Kidney epithelial cell (primary cell): ENCODE measurements at regions not wholly inside any gene's neighbourhood (a gene's known extent, or its start where the extent isn't known, plus 50 kb on each side); places are given as distances from the start of the nearest gene placed in this dataset.

Experiments
- DNase-seq: peaks from one replicate; pipeline ENCODE4 v3.0.0-alpha.2; 2010; ENCODE audit warnings: low read depth
- H3K27me3 ChIP-seq: 2 replicates; pipeline ENCODE4 v1.6.0; 2011; ENCODE audit warnings: low read length; ENCODE audit not compliant: control insufficient read depth, insufficient read depth
- H3K36me3 ChIP-seq: 2 replicates; pipeline ENCODE4 v1.5.1; 2011; ENCODE audit warnings: low read length; ENCODE audit not compliant: control insufficient read depth, insufficient read depth
- H3K4me3 ChIP-seq: 2 replicates; pipeline ENCODE4 v1.5.1; 2011; ENCODE audit warnings: low read depth, mild to moderate bottlenecking, control low read depth, low read length
- CTCF ChIP-seq: IDR thresholded peaks from 2 replicates; pipeline ENCODE4 v1.5.1; 2011; ENCODE audit warnings: mild to moderate bottlenecking, moderate library complexity, low read length, control low read depth, inconsistent platforms; ENCODE audit not compliant: insufficient read depth, poor library complexity, severe bottlenecking

DNA sequence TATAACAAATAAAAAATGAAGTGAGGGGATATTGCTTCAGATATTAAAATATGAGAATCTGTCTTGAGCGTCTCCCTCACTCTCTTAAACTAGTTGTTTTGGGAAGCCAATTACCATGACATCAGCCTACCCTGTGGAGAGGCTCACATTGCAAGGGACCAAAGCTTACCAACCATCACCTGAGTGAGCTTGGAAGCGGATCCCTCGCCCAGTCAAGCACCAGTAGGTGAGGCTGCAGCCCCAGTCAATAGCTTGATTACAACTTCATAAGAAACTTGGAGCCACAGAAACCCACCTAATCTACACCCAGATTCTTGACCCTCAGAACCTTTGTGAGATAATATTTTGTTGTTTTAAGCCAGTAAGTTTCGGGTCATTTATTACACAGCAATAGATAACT is 206.2 kb downstream of the CEMIP2 start:
- no peak for TF ChIP-seq CTCF
- Histone ChIP-seq H3K4me3 (no peak overlapping the region), H3K27me3 (no peaks in the 10 kb centered on the region), H3K36me3 (no peaks in the 10 kb centered on the region)
- no peak for DNase-seq

DNA sequence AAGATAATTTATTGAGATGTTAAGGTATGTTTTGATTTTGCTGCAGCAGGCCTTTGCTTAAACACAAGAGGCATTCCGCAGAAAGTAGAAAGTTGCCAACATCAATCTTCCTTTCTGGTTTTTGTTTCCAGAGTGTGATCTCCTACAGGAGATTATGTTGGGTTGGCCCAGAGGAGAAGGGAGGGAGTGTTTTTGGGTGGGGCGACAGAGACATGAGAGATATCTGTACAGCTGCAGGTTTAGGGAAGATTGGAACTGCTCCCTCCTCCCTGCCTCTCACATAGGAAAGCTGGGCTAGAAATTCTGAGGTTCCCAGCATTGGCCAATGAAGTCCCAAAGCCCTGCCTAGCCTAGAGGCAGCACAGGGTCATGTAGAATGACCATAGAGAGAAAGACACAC is 211.0 kb downstream of the CEMIP2 start:
- no peak for DNase-seq
- no peak overlapping the region for H3K4me3 ChIP-seq
- H3K36me3 ChIP-seq = no peaks in the 10 kb centered on the region
- H3K27me3 ChIP-seq = no peaks in the 10 kb centered on the region
- TF ChIP-seq CTCF = no peak

DNA sequence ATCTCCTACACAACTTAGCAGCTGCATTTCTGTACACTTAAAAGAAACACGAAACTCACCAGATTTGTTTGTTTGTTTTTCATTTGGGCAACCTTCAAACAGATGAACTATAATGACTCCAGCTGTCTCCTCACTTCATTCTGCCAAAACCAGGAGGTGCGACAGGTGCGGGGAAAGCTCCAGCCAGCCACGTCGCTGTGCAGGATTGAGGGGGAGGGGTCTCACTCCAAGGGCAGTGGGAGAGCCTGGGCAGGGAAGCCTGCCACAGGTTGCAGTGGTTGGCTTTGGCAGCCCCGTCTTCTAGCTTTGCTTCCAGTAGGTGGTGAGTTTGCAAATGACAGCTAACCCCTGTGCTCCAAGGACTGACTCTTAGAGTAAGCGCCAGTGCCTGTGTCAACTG is 215.8 kb downstream of the CEMIP2 start:
- Histone ChIP-seq H3K4me3 (no peak overlapping the region), H3K36me3 (no peaks in the 10 kb centered on the region), H3K27me3 (no peaks in the 10 kb centered on the region)
- no peak for DNase-seq
- TF ChIP-seq CTCF = no peak

GRCh38 chr9:71549023-71549422 is 219.3 kb downstream of the CEMIP2 start:
- DNase-seq = no peak
- Histone ChIP-seq H3K36me3 (no peaks in the 10 kb centered on the region), H3K4me3 (no peak overlapping the region), H3K27me3 (no peaks in the 10 kb centered on the region)
- TF ChIP-seq CTCF = no peak

GRCh38 chr9:71544464-71544863 is 223.8 kb downstream of the CEMIP2 start:
- no peak for DNase-seq
- Histone ChIP-seq H3K27me3 (no peaks in the 10 kb centered on the region), H3K36me3 (no peaks in the 10 kb centered on the region), H3K4me3 (no peak overlapping the region)
- no peak for TF ChIP-seq CTCF

DNA sequence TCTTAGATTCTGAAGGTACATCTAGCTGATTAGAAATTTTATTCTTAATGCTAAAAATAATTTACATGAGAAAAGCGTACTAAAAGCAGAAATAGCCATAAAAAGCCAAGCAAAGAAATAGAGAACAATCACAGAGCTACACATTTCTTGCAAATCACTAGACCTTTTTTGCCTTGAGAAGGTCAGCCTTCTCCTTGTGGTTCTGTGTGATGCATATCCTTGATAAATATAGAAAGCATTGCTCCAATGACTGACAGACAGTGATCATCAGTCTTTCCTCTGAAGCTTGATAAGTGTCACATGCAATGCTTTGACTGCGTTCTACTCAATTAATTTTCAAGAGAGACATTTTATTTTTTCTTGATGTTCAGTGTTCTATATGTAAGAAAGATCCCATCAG is 226.9 kb downstream of the CEMIP2 start:
- H3K27me3 ChIP-seq = no peaks in the 10 kb centered on the region
- no peaks in the 10 kb centered on the region for H3K36me3 ChIP-seq
- no peak for DNase-seq
- H3K4me3 ChIP-seq = no peak overlapping the region
- no peak for TF ChIP-seq CTCF
